ENCODE measurements at regions not wholly inside any gene's neighbourhood (a gene's known extent, or its start where the extent isn't known, plus 50 kb on each side); places are given as distances from the start of the nearest gene placed in this dataset.
A peak's percentile ranks its signal among the peaks of the same experiment; 100 is the strongest.

DNA sequence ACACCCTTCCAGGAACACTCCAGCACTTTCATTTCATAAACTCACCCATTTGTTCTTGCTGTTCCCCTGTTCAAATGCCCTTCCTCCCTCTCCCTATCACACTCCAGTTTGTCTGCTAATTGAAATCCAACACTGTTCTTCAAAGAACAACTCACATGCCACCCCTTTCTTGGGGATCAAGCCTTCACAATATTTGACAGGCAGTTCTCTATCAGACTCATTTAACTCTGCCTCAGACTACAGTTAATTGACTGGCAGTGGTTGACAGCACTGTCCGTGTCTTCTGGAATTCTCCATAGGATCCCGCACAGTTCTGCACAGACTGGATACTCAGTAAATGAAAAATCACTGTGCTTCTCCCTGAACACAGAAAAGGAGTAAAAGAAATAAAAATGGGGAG, 87.8 kb downstream of the PMP22 start:
- H3K36me3 Mint-ChIP-seq (ENCODE audit: low read depth), result no peaks in the 10 kb centered on the region

DNA sequence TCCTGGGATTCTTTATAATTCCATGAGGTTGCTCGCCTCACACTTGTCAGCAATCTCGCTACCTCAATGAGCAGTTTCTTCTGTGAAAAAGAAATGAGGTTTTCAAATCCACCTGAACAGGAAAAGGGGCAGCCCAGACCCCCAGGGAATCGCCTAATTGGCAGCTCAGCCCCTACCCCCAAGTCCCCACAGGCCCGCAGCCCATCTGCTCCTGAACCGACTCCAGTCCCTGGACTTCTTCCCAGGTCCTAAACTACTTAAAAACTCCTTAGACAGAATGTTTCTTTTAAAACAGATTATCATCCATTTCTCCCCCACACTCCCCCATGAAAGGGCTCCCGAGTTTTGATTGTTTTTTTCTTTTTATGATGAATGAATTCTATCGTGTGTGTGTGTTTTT, 89.8 kb downstream of the PMP22 start:
- H3K36me3 Mint-ChIP-seq (ENCODE audit: low read depth), result no peaks in the 10 kb centered on the region
- H3K4me3 Mint-ChIP-seq, result no peak overlapping the region
- TF ChIP-seq, protein P1, sequence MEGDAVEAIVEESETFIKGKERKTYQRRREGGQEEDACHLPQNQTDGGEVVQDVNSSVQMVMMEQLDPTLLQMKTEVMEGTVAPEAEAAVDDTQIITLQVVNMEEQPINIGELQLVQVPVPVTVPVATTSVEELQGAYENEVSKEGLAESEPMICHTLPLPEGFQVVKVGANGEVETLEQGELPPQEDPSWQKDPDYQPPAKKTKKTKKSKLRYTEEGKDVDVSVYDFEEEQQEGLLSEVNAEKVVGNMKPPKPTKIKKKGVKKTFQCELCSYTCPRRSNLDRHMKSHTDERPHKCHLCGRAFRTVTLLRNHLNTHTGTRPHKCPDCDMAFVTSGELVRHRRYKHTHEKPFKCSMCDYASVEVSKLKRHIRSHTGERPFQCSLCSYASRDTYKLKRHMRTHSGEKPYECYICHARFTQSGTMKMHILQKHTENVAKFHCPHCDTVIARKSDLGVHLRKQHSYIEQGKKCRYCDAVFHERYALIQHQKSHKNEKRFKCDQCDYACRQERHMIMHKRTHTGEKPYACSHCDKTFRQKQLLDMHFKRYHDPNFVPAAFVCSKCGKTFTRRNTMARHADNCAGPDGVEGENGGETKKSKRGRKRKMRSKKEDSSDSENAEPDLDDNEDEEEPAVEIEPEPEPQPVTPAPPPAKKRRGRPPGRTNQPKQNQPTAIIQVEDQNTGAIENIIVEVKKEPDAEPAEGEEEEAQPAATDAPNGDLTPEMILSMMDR (IDR thresholded peaks at IDR 0.05), result no peak
- peaks cover 22% of the 10 kb centered on the region for H3K27me3 Mint-ChIP-seq (ENCODE audit: insufficient read depth)
- peaks cover 11% of the 10 kb centered on the region for H3K4me1 Mint-ChIP-seq (ENCODE audit: low read depth)
- DNase-seq, result no peak
- no peak overlapping the region for H3K27ac Mint-ChIP-seq
- H3K9me3 Mint-ChIP-seq, result no peaks in the 10 kb centered on the region

More for the DNA sequence above, 87.8 kb downstream of the PMP22 start:
- Mint-ChIP-seq H3K4me1 (ENCODE audit: low read depth) (no peaks in the 10 kb centered on the region; the same call in 1 of the 2 replicates), H3K9me3 (no peaks in the 10 kb centered on the region), H3K4me3 (no peak overlapping the region), H3K27me3 (ENCODE audit: insufficient read depth) (peaks cover 33% of the 10 kb centered on the region), H3K27ac (no peak overlapping the region)
- DNase-seq, result no peak
- TF ChIP-seq, protein P1 (IDR thresholded peaks at IDR 0.05), result no peak

DNA sequence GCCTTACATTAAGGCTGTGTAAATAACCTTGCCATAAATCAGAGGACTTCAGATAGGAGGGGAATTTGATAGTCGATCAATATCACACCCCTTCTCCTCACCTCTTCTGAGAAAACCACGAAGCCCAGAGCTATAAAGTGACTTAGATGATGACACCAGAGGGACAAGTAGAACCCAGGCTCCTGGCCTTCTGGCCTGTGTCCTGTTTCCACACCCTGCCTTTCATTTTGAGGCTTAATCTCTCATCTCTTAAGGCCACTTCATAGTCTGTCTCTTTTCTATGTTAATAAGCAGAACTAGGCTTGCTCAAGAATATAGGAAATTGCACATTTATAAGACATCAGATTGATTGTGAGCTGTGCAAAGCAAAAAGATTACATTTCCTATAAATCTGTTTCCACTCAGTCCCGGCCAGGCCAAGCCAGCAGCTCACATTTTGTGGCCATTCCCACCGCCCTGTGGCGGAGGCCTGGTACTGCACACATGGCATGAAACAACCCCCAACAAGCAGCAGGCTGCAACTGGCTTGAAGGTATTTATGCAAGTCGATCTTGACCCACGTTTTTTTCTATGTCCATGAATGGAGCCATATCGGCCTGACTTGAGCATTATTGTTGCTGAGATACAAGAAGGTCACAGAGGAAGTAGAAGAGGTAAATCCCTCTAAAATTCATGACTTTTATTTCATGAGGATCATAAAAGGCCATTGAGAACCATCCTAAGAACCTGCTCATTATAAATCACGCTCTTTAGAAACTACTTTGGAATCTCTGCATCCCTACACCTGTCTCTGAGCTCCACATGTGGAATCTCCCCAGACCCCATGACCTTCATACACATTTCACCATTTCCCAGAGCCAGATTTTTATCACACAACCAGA, 93.7 kb downstream of the PMP22 start:
- H3K9me3 Mint-ChIP-seq, result no peaks in the 10 kb centered on the region
- TF ChIP-seq, protein P1 (IDR thresholded peaks at IDR 0.05), result peak; percentile 92
- peaks cover 19% of the 10 kb centered on the region for H3K27me3 Mint-ChIP-seq (ENCODE audit: insufficient read depth)
- no peaks in the 10 kb centered on the region for H3K36me3 Mint-ChIP-seq (ENCODE audit: low read depth)
- H3K27ac Mint-ChIP-seq, result no peak overlapping the region
- DNase-seq, result peak; percentile 74
- H3K4me3 Mint-ChIP-seq, result no peak overlapping the region
- H3K4me1 Mint-ChIP-seq (ENCODE audit: low read depth), result peaks cover 27% of the 10 kb centered on the region

DNA sequence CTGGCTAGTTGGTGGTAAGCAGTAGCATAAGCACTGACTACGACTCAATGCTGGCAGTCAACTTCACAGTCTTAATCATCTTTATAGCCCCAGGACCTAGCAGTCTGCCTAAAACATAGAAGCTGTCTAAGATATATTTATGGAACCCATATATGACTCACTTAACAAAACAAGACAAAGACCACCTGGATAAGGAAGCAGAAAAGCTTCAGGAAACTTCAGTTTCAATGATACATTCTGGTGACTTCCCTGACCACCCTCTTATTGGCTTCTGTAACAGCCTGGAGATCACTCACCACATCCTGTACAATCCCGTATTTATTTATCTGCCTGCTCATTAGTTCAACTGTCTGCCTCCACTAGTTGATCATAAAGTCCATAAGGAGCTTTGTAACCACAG, 95.5 kb downstream of the PMP22 start:
- DNase-seq, result peak; percentile 70
- H3K4me3 Mint-ChIP-seq, result no peak overlapping the region
- H3K27me3 Mint-ChIP-seq (ENCODE audit: insufficient read depth), result peaks cover 18% of the 10 kb centered on the region
- H3K4me1 Mint-ChIP-seq (ENCODE audit: low read depth), result peaks cover 27% of the 10 kb centered on the region
- 0 out of 2 replicates have a peak overlapping the region, but pooled peaks have one; percentile 29 for H3K27ac Mint-ChIP-seq
- H3K9me3 Mint-ChIP-seq, result no peaks in the 10 kb centered on the region
- H3K36me3 Mint-ChIP-seq (ENCODE audit: low read depth), result no peaks in the 10 kb centered on the region
- TF ChIP-seq, protein P1 (IDR thresholded peaks at IDR 0.05), result no peak

DNA sequence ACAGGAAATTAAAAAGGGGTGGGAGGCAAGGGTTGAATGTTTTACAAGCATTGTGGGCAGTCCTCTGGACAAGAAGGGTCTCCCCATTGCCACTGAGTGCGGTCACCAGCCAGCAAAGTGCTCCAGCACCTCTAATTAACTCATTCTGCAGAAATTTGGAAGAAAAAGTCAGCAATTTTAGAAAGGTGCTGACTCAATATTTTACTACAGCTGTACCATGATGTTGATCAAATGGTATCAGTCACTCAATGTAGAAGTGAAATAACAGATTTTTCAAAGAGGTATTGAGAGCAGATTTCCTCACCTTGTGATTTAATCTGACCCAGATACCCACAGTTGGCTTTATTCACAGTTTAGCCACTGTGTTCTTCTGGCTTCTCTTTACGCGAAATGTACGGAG, 96.7 kb downstream of the PMP22 start:
- TF ChIP-seq, protein P1 (IDR thresholded peaks at IDR 0.05), result no peak
- no peak overlapping the region for H3K4me3 Mint-ChIP-seq

More for the DNA sequence above, 96.7 kb downstream of the PMP22 start:
- H3K27me3 Mint-ChIP-seq (ENCODE audit: insufficient read depth), result peaks cover 14% of the 10 kb centered on the region
- DNase-seq, result no peak
- H3K36me3 Mint-ChIP-seq (ENCODE audit: low read depth), result no peaks in the 10 kb centered on the region
- no peak overlapping the region for H3K27ac Mint-ChIP-seq
- peaks cover 27% of the 10 kb centered on the region for H3K4me1 Mint-ChIP-seq (ENCODE audit: low read depth)
- H3K9me3 Mint-ChIP-seq, result no peaks in the 10 kb centered on the region
